UCSD-AML1 (cell line): ENCODE measurements at regions not wholly inside any gene's neighbourhood (a gene's known extent, or its start where the extent isn't known, plus 50 kb on each side); places are given as distances from the start of the nearest gene placed in this dataset.

ENCODE experiments used
- DNase-seq: peaks from one replicate; lab custom pipeline; 2025; ENCODE audit not compliant: unreplicated experiment; lab: John Stamatoyannopoulos, UW

DNA sequence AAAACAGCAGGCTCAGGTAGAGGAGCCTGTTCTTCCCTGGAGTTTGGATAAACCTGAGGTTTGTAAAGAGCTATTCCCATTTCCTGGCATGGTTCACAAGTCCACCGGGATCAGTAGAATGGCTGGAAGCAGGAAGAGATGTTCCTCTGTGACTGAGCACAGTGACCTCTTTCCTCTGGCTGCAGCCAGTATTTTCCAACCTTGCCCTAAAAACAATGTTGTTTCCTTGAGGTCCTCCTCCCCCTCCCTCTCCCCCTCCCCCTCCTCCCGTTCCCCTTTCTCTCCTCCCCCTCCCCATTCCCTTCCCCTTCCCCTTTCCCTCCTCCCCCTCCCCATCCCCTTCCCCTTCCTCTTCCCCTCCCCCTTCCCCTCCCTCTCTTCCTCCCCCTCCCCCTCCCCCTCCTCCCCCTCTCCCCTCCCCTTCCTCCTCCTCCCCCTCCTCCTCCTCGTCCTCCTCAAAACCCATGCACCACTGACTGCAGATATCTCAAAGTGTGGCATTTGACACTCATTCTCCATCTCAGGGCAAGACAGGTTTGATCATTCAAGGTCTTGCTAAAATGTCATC is 58.9 kb upstream of the MON1B start:
- no peak for DNase-seq

DNA sequence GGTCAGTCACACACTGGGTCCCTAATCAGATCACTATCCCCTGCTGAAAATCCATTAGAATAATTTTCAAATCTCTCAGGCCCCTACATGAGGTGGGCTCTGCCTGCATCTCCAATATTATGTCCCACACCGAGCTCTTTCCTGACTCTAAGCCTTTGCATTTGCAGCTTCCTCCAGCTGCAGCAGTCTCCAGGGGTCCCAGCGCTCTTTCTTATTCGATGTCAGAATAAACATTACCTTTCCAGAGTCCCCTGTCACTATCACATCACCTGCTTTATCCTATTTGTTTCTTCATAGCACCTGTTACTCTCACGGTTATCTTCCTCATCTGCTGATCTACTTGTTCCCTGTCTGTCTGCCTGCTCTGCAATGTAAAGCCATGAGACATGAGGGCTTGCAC is 57.3 kb upstream of the MON1B start:
- DNase-seq = no peak

DNA sequence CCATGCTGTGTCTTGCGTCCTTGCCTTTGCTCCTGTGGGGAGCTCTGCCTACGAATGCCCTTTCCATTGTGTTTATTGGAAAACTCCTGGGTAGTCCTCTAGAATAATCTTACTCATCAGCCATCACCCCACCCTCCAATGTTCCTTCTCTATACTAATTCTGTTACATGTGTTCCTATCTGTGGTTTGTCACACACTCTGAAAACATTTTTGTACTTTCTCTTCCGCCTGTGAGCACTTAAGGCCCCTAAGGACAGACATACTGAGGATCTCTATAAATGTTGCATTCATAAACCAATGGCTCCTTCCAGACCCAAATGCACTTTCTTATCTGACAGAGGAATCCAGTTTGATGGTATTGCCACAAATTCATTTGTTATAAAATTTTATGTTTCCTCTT is 53.9 kb upstream of the MON1B start:
- no peak for DNase-seq
